T-helper 1 cell treated with Interleukin-12 subunit alpha and Interleukin-12 subunit beta and Interleukin-4 antibody, amounts not matched to agents 30 ng/mL and 1 ng/mL, for 36 hours (primary cell): ENCODE measurements at regions not wholly inside any gene's neighbourhood (a gene's known extent, or its start where the extent isn't known, plus 50 kb on each side); places are given as distances from the start of the nearest gene placed in this dataset.

Source experiments
- intact Hi-C: fragments of 100-400 bp; cut with micrococcal nuclease; formaldehyde crosslinking; loops from one replicate; pipeline ENCODE4 v1.15.1; 2024

DNA sequence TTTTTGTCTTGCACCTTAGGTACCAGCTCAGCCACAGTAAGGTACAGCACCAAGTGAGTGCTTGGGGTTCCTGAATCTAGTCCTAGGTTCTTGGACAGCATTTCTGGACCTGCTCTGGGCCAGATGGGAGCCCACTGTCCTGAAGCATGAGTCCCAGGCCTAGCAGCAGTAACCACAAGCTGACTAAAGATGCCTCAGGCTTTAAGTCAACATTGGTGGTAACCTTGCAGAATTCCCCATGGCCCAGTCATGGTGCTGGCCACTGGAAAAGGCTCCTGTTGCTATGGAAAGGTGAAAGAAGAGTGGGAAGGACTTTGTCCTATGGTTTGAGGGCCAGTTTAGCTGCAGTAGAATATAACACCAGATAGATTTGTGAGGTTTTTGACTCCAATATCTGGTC is 86.9 kb upstream of the CLEC14A start:
- intact Hi-C loops: no loop called here

DNA sequence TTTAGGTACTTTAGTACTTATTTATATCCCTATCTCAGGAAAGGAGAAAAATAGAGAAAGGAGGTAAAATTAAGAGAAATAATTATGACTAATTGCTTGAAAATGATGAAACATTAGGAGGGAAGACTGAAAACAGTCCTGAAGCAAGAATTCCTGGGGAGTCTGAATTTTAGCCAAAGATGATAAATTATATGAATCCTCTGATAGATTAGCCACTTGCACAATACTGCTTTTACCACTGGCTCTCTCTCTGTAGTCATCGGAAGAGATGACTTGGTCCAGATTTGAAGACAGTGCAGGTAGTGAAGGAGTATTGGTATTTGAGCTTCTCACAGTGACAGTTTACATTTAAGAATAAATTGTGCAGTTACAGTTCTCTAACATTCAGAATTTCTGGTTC is 83.8 kb upstream of the CLEC14A start:
- intact Hi-C loops: no loop called here

DNA sequence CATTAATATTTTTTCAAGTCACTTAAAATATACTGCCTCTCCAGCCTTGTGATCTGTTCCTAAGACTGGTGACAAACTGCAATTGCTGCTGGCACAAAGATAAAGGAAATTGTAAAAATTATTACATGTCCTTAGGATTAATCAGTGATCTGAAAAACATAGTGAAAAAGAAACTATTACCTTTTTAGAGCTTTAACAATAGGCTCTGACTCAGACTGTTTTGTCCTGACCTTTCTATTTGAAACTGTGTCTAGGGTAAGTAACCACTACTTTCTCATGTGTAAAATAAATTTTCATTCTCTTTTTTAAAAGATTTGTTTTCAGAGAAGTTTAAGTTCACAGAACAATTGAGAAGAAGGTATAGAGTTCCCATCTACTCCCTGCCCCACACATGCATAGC is 80.4 kb upstream of the CLEC14A start:
- intact Hi-C loops: no loop called here

DNA sequence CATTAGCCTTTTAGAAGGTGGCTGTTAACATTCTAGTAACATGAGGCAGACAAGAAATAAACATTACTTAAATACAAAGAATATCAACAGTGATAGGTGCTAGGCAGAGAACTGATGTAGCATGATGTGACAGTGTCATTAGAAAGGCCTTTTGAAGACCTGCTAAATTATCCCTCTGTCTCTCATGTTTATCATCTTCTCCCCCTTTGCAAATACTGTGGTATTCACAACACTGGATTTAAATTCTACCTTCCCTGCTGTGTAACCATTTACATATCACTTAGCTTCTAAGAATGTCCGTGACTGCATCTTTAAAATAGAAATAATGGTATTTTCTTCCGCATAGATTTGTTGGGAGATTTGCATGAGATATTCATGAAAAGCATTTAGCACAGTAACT is 74.4 kb upstream of the CLEC14A start:
- intact Hi-C loops: no loop called here

DNA sequence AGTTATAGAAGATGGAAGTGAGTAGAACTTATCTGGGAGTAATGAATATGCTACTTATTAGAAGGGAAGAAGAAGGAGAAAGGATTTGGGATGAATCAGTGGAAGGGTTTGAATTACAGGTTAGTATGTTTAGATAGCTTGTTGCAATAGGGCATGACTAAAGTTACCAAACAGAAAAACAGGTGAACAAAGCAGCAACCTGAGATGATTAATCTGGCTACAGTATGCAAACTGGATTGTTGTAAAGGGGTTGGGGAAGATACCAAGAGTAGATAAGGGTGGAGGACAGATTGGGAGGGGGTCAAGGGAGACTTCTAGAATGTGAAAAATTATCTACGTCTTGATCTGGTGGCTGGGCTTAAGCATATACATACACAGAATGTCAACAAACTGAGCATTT is 73.4 kb upstream of the CLEC14A start:
- intact Hi-C loops: no loop called here

DNA sequence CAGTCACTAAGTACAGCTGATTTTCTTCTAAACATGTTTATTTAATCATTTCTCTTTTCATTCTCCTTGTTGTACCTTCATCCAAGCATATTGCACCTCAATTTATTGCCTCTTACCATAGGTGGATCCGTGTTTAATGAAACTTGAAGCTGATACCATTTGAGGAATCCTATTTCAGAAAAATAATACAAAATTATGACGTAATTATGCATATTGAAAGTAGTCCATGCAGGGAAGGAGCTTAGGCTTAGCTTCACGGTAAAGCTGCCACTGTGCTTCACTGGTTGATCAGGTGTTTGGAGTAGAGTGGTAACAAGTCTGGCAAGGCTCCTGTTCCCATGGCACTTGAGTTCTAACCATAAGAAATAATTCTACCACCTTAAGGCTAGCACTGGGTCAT is 61.0 kb upstream of the CLEC14A start:
- intact Hi-C loops: no loop called here

DNA sequence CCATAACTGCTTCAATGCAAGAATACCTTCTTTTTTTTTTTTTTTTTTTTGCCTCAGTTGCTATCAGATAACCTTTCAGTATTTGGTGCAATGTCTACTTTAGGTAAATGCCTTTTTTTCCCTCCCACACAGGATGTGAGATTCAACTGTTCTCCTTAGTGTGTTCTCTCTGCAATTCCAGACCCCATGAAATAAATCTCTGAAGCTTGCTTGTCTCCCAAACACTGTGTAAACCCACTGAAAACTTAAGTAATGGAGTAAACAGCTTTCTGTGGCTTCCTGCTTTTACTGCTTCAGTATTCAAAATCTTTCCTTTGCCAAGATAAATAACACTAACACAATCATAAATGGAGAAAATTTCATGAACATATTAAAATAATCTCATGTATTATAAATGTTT is 55.8 kb upstream of the CLEC14A start:
- intact Hi-C loops: no loop called here

DNA sequence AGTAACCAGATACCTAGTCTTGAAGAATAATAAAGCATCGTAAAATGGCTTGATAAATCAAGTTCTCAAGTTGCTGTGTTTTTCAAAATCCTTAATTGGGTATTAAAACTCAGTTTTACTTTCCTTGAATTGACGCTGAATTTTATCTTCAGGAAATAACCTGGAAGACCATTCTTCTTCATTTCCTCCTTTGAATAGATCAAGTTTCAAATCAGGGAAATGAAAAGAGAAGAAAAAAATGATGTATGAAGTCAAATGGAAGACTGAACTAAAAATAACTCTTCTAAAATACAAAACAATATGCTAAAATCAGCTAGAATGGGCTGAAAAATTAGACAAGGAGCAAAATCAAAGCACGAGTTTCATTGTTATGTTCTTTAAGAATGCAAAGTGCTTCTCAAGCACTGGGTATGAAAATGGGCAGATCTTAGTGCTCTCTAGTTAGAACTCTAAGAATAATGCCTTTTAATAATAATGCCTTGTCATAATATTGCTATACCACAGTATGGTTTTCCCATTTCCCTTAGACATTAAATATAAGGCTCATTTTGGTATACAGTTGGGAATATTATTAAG is 54.6 kb upstream of the CLEC14A start:
- intact Hi-C loops: no loop called here

DNA sequence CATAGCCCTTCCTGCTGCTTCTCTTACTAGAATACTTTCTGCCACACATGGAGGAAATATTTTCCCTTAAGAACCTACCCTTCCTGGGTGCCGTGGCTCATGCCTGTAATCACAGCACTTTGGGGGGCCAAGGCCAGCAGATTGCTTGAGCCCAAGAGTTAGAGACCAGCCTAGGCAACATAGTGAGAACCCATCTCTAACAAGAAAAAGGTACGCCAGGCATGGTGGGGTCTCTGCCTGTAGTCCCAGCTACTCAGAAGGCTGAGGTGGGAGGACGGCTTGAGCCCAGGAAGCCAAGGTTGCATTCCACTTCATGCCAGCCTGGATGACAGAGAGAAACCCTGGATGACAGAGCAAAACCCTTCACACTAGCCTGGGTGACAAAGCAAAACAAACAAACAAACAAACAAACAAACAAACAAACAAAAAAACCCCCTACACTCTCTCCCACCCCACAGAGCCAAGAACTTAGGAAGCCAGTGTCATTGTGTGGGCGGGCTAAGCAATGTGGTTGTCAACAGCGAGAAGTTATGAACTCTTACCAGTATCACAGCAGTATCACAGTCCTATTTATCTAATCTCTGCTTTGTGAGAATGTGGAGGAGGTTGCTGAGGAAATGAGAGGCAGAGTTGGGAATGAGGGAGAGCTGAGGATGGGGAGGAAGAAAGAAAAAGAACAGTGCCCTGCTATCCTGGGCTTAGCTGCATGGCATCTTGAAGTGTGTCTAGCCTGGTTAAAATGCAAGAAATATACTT is 53.8 kb upstream of the CLEC14A start:
- intact Hi-C loops: no loop called here
